ENCODE measurements at regions not wholly inside any gene's neighbourhood (a gene's known extent, or its start where the extent isn't known, plus 50 kb on each side); places are given as distances from the start of the nearest gene placed in this dataset.

DNA sequence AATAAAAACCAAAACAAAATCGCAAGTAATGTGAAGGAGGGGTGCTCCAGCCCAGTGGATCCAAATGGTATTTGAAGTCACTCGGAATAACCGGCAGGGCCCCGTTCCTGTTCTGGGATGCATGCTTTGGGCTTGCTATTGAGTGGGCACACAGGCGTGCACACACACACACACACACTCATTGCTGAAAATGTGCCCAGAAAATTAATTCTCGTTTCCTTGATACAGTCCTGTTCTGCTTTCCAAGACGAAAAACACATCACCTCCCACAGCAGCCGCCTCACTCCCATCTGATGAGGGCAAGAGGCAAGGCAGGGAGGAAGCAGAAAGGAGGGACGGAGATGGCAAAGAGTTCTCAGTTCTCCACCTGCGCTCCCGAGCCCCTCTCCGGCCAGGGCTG, 62.2 kb upstream of the SDK2 start:
- no peak for TF ChIP-seq EZH2phosphoT487 (IDR thresholded peaks at IDR 0.05; ENCODE audit: borderline replicate concordance)
- TF ChIP-seq, protein P1, sequence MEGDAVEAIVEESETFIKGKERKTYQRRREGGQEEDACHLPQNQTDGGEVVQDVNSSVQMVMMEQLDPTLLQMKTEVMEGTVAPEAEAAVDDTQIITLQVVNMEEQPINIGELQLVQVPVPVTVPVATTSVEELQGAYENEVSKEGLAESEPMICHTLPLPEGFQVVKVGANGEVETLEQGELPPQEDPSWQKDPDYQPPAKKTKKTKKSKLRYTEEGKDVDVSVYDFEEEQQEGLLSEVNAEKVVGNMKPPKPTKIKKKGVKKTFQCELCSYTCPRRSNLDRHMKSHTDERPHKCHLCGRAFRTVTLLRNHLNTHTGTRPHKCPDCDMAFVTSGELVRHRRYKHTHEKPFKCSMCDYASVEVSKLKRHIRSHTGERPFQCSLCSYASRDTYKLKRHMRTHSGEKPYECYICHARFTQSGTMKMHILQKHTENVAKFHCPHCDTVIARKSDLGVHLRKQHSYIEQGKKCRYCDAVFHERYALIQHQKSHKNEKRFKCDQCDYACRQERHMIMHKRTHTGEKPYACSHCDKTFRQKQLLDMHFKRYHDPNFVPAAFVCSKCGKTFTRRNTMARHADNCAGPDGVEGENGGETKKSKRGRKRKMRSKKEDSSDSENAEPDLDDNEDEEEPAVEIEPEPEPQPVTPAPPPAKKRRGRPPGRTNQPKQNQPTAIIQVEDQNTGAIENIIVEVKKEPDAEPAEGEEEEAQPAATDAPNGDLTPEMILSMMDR (IDR thresholded peaks at IDR 0.05 in 2 of 3, conservative IDR thresholded peaks at IDR 0.05 in 1 of 3; ENCODE audit: borderline replicate concordance in 1 of 3, insufficient read depth in 1 of 3, low read depth in 2 of 3, low read length in 2 of 3): no peak
- TF ChIP-seq ELF1 (IDR thresholded peaks at IDR 0.05; ENCODE audit: borderline replicate concordance, low read depth): no peak
- no peak for TF ChIP-seq SP1 (IDR thresholded peaks at IDR 0.05; ENCODE audit: low read depth)

Measured in HCT116 (cell line).